GM23338 (cell line): ENCODE measurements at regions not wholly inside any gene's neighbourhood (a gene's known extent, or its start where the extent isn't known, plus 50 kb on each side); places are given as distances from the start of the nearest gene placed in this dataset.

ENCODE experiments used
- ATAC-seq: fragments of 200-7000 bp; cut with Tn5 transposase; 3 replicates; pipeline ENCODE4 v1.9.1; 2020
- DNase-seq: peaks from one replicate; pipeline ENCODE4 v3.0.0-alpha.2; 2015; ENCODE audit warnings: low spot score
- H2AFZ ChIP-seq: fragments of 200-600 bp; sonication (generic); 2 replicates; pipeline ENCODE4 v1.8.0; 2016; ENCODE audit warnings: antibody characterized with exemption, mild to moderate bottlenecking, moderate library complexity
- H3F3A ChIP-seq: fragments of 200-600 bp; sonication (generic); replicated peaks from 2 replicates; pipeline ENCODE4 v1.8.0; 2017; ENCODE audit warnings: antibody characterized with exemption, mixed run types, low read depth
- H3K27ac ChIP-seq: fragments of 200-600 bp; sonication (generic); 2 replicates; pipeline ENCODE4 v1.6.1; 2016; ENCODE audit warnings: low read depth
- H3K27me3 ChIP-seq: fragments of 200-600 bp; sonication (generic); 2 replicates; pipeline ENCODE4 v1.8.0; 2016; ENCODE audit warnings: mild to moderate bottlenecking, mixed run types, moderate library complexity; ENCODE audit not compliant: insufficient read depth
- H3K36me3 ChIP-seq: fragments of 200-600 bp; sonication (generic); 2 replicates; pipeline ENCODE4 v1.8.0; 2016; ENCODE audit warnings: mild to moderate bottlenecking; ENCODE audit not compliant: insufficient read depth
- H3K4me1 ChIP-seq: fragments of 200-600 bp; sonication (generic); 2 replicates; pipeline ENCODE4 v1.8.0; 2016; ENCODE audit warnings: mild to moderate bottlenecking, moderate library complexity; ENCODE audit not compliant: insufficient read depth
- H3K4me2 ChIP-seq: fragments of 200-600 bp; sonication (generic); 2 replicates; pipeline ENCODE4 v1.7.1; 2017; ENCODE audit warnings: mixed run types
- H3K4me3 ChIP-seq: fragments of 200-600 bp; sonication (generic); 2 replicates; pipeline ENCODE4 v1.6.1; 2016; ENCODE audit warnings: mixed run types
- H3K79me2 ChIP-seq: fragments of 200-600 bp; sonication (generic); replicated peaks from 2 replicates; pipeline ENCODE4 v1.8.0; 2017; ENCODE audit warnings: mild to moderate bottlenecking; ENCODE audit not compliant: insufficient read depth
- H3K9me2 ChIP-seq: fragments of 200-600 bp; sonication (generic); 2 replicates; pipeline ENCODE4 v1.8.0; 2017; ENCODE audit not compliant: insufficient read depth
- H4K20me1 ChIP-seq: fragments of 200-600 bp; sonication (generic); replicated peaks from 2 replicates; pipeline ENCODE4 v1.8.0; 2017; ENCODE audit warnings: mild to moderate bottlenecking; ENCODE audit not compliant: insufficient read depth
- H3K27ac Mint-ChIP-seq: 2 replicates; pipeline ENCODE4 v1.8.0; 2020; ENCODE audit warnings: inconsistent platforms, mild to moderate bottlenecking, moderate library complexity, mixed read lengths
- H3K27me3 Mint-ChIP-seq: 3 replicates; pipeline ENCODE4 v1.8.0; 2022; ENCODE audit warnings: low read depth, mild to moderate bottlenecking, moderate library complexity, mixed read lengths, inconsistent platforms; ENCODE audit not compliant: insufficient read depth, poor library complexity
- H3K36me3 Mint-ChIP-seq: 3 replicates; pipeline ENCODE4 v1.8.0; 2021; ENCODE audit warnings: low read depth, mild to moderate bottlenecking, inconsistent platforms, moderate library complexity, mixed read lengths
- H3K4me1 Mint-ChIP-seq: 3 replicates; pipeline ENCODE4 v1.8.0; 2020; ENCODE audit warnings: mild to moderate bottlenecking, inconsistent platforms, mixed read lengths
- H3K4me3 Mint-ChIP-seq: 3 replicates; pipeline ENCODE4 v1.8.0; 2021; ENCODE audit warnings: moderate library complexity, mild to moderate bottlenecking, inconsistent platforms, mixed read lengths
- H3K9me3 Mint-ChIP-seq: 3 replicates; pipeline ENCODE4 v1.8.0; 2020; ENCODE audit warnings: moderate library complexity, mild to moderate bottlenecking, inconsistent platforms, mixed read lengths
- EZH2 ChIP-seq: fragments of 200-600 bp; sonication (generic); IDR thresholded peaks from one replicate; pipeline ENCODE4 v1.8.0; 2017; ENCODE audit warnings: antibody characterized with exemption, mild to moderate bottlenecking, low read depth; ENCODE audit not compliant: unreplicated experiment
- EZH2phosphoT487 ChIP-seq: fragments of 200-600 bp; sonication (generic); IDR thresholded peaks from one replicate; pipeline ENCODE4 v1.8.1; 2018; ENCODE audit warnings: antibody characterized with exemption; ENCODE audit not compliant: unreplicated experiment
- POLR2AphosphoS5 ChIP-seq: IDR thresholded peaks from 2 replicates; pipeline ENCODE4 v1.6.1; 2016; ENCODE audit warnings: antibody characterized with exemption, low read depth
- STAT1 ChIP-seq: IDR thresholded peaks from one replicate; pipeline ENCODE4 v1.6.1; 2016; ENCODE audit warnings: antibody characterized with exemption; ENCODE audit not compliant: unreplicated experiment
- ZNF114 ChIP-seq: fragments of 250-450 bp; sonication (Bioruptor Pico); IDR thresholded peaks from 2 replicates; pipeline ENCODE4 v1.5.0; 2020; ENCODE audit warnings: mild to moderate bottlenecking, moderate library complexity
- ZNF331 ChIP-seq: fragments of 250-450 bp; sonication (Bioruptor Pico); IDR thresholded peaks from 2 replicates; pipeline ENCODE4 v1.5.0; 2020; ENCODE audit warnings: low read depth, mild to moderate bottlenecking, moderate library complexity
- TF ChIP-seq, protein P1 (sequence below): fragments of 250-450 bp; sonication (Bioruptor Pico); IDR thresholded peaks from 2 replicates; pipeline ENCODE4 v1.5.0; 2020; ENCODE audit warnings: mild to moderate bottlenecking, moderate library complexity
- TF ChIP-seq, protein P2 (sequence below): IDR thresholded peaks from 2 replicates; pipeline ENCODE4 v1.6.1; 2016; ENCODE audit warnings: antibody characterized with exemption

DNA sequence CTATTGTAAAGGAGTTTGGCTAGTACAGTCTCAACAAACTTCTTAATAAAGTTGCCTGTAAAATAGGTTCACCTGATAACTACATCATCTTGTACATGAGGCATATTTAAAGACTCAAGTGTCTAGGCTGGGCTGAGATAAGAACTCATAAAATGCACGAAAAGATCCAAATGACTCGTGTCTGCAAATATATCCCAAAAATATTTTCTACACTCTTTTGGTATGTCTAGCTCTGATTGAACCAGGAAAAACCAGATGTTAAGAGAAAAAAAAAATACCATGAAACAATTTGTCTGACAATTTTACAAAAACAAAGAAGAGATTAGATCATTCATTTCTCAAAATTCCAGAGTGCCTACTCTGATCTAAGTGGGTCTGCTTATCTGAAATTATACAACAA lies 166.9 kb upstream of the OSR1 start:
- no peaks in the 10 kb centered on the region for H3K4me1 Mint-ChIP-seq
- H3K9me2 ChIP-seq: peaks cover 12% of the 10 kb centered on the region; the same call in 1 of the 2 replicates
- H3K4me2 ChIP-seq: no peak overlapping the region
- no peak overlapping the region for H3K27ac Mint-ChIP-seq
- H3K27me3 Mint-ChIP-seq: peaks cover 3% of the 10 kb centered on the region
- no peaks in the 10 kb centered on the region for H3K27me3 ChIP-seq
- no peak for TF ChIP-seq POLR2AphosphoS5
- TF ChIP-seq EZH2: no peak
- no peak for TF ChIP-seq STAT1
- TF ChIP-seq ZNF331 (CRISPR knock-in tag): no peak
- TF ChIP-seq, protein P1, sequence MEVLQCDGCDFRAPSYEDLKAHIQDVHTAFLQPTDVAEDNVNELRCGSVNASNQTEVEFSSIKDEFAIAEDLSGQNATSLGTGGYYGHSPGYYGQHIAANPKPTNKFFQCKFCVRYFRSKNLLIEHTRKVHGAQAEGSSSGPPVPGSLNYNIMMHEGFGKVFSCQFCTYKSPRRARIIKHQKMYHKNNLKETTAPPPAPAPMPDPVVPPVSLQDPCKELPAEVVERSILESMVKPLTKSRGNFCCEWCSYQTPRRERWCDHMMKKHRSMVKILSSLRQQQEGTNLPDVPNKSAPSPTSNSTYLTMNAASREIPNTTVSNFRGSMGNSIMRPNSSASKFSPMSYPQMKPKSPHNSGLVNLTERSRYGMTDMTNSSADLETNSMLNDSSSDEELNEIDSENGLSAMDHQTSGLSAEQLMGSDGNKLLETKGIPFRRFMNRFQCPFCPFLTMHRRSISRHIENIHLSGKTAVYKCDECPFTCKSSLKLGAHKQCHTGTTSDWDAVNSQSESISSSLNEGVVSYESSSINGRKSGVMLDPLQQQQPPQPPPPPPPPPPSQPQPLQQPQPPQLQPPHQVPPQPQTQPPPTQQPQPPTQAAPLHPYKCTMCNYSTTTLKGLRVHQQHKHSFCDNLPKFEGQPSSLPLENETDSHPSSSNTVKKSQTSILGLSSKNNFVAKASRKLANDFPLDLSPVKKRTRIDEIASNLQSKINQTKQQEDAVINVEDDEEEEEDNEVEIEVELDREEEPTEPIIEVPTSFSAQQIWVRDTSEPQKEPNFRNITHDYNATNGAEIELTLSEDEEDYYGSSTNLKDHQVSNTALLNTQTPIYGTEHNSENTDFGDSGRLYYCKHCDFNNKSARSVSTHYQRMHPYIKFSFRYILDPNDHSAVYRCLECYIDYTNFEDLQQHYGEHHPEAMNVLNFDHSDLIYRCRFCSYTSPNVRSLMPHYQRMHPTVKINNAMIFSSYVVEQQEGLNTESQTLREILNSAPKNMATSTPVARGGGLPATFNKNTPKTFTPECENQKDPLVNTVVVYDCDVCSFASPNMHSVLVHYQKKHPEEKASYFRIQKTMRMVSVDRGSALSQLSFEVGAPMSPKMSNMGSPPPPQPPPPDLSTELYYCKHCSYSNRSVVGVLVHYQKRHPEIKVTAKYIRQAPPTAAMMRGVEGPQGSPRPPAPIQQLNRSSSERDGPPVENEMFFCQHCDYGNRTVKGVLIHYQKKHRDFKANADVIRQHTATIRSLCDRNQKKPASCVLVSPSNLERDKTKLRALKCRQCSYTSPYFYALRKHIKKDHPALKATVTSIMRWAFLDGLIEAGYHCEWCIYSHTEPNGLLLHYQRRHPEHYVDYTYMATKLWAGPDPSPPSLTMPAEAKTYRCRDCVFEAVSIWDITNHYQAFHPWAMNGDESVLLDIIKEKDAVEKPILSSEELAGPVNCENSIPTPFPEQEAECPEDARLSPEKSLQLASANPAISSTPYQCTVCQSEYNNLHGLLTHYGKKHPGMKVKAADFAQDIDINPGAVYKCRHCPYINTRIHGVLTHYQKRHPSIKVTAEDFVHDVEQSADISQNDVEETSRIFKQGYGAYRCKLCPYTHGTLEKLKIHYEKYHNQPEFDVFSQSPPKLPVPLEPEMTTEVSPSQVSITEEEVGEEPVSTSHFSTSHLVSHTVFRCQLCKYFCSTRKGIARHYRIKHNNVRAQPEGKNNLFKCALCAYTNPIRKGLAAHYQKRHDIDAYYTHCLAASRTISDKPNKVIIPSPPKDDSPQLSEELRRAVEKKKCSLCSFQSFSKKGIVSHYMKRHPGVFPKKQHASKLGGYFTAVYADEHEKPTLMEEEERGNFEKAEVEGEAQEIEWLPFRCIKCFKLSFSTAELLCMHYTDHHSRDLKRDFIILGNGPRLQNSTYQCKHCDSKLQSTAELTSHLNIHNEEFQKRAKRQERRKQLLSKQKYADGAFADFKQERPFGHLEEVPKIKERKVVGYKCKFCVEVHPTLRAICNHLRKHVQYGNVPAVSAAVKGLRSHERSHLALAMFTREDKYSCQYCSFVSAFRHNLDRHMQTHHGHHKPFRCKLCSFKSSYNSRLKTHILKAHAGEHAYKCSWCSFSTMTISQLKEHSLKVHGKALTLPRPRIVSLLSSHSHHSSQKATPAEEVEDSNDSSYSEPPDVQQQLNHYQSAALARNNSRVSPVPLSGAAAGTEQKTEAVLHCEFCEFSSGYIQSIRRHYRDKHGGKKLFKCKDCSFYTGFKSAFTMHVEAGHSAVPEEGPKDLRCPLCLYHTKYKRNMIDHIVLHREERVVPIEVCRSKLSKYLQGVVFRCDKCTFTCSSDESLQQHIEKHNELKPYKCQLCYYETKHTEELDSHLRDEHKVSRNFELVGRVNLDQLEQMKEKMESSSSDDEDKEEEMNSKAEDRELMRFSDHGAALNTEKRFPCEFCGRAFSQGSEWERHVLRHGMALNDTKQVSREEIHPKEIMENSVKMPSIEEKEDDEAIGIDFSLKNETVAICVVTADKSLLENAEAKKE: no peak
- H3K36me3 Mint-ChIP-seq: no peaks in the 10 kb centered on the region
- no peak overlapping the region for H3K4me3 Mint-ChIP-seq
- H3K4me3 ChIP-seq: no peak overlapping the region
- no peaks in the 10 kb centered on the region for H3K79me2 ChIP-seq
- DNase-seq: no peak
- no peak overlapping the region for H3K27ac ChIP-seq
- no peaks in the 10 kb centered on the region for H3K4me1 ChIP-seq
- H4K20me1 ChIP-seq: no peaks in the 10 kb centered on the region
- ATAC-seq: no peak
- H3K36me3 ChIP-seq: no peaks in the 10 kb centered on the region
- no peak overlapping the region for H2AFZ ChIP-seq
- no peaks in the 10 kb centered on the region for H3F3A ChIP-seq
- H3K9me3 Mint-ChIP-seq: no peaks in the 10 kb centered on the region

DNA sequence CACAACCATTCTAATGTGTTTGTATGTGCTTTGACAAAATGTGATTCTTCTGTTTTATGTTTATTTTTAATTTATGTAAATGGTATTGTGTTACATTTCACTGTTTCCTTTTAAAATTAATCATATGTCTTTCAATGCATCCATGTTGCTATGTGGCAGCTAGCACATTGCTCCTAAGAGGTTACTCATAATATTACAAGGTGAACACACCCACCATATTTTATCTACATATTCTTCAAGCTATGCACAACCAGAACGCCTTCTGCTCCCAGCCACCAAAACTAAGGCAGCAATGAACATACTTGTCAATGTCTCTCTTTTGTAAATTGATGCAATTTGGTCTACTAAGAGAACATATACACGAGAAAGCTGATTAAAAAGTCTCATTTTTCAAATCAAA lies 160.6 kb upstream of the OSR1 start:
- Histone ChIP-seq H4K20me1 (no peaks in the 10 kb centered on the region), H3K9me2 (no peaks in the 10 kb centered on the region), H3K27ac (no peak overlapping the region), H3F3A (no peaks in the 10 kb centered on the region), H3K36me3 (no peaks in the 10 kb centered on the region), H3K79me2 (no peaks in the 10 kb centered on the region), H3K27me3 (no peaks in the 10 kb centered on the region), H3K4me2 (no peak overlapping the region), H2AFZ (no peak overlapping the region), H3K4me1 (no peaks in the 10 kb centered on the region), H3K4me3 (no peak overlapping the region)
- ATAC-seq (no peak), DNase-seq (no peak)
- Mint-ChIP-seq H3K4me3 (no peak overlapping the region), H3K27ac (no peak overlapping the region), H3K4me1 (no peaks in the 10 kb centered on the region), H3K9me3 (no peaks in the 10 kb centered on the region), H3K36me3 (no peaks in the 10 kb centered on the region), H3K27me3 (no peaks in the 10 kb centered on the region)
- TF ChIP-seq ZNF114 (CRISPR knock-in tag) (no peak), EZH2phosphoT487 (no peak)
- TF ChIP-seq, protein P2, sequence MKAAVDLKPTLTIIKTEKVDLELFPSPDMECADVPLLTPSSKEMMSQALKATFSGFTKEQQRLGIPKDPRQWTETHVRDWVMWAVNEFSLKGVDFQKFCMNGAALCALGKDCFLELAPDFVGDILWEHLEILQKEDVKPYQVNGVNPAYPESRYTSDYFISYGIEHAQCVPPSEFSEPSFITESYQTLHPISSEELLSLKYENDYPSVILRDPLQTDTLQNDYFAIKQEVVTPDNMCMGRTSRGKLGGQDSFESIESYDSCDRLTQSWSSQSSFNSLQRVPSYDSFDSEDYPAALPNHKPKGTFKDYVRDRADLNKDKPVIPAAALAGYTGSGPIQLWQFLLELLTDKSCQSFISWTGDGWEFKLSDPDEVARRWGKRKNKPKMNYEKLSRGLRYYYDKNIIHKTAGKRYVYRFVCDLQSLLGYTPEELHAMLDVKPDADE: no peak
